GM23338 (cell line): ENCODE measurements at regions not wholly inside any gene's neighbourhood (a gene's known extent, or its start where the extent isn't known, plus 50 kb on each side); places are given as distances from the start of the nearest gene placed in this dataset.

Experiments used
- ATAC-seq: fragments of 200-7000 bp; cut with Tn5 transposase; 3 replicates; pipeline ENCODE4 v1.9.1; 2020
- DNase-seq: peaks from one replicate; pipeline ENCODE4 v3.0.0-alpha.2; 2015; ENCODE audit warnings: low spot score
- H2AFZ ChIP-seq: fragments of 200-600 bp; sonication (generic); 2 replicates; pipeline ENCODE4 v1.8.0; 2016; ENCODE audit warnings: antibody characterized with exemption, mild to moderate bottlenecking, moderate library complexity
- H3F3A ChIP-seq: fragments of 200-600 bp; sonication (generic); replicated peaks from 2 replicates; pipeline ENCODE4 v1.8.0; 2017; ENCODE audit warnings: antibody characterized with exemption, mixed run types, low read depth
- H3K27ac ChIP-seq: fragments of 200-600 bp; sonication (generic); 2 replicates; pipeline ENCODE4 v1.6.1; 2016; ENCODE audit warnings: low read depth
- H3K27me3 ChIP-seq: fragments of 200-600 bp; sonication (generic); 2 replicates; pipeline ENCODE4 v1.8.0; 2016; ENCODE audit warnings: mild to moderate bottlenecking, mixed run types, moderate library complexity; ENCODE audit not compliant: insufficient read depth
- H3K36me3 ChIP-seq: fragments of 200-600 bp; sonication (generic); 2 replicates; pipeline ENCODE4 v1.8.0; 2016; ENCODE audit warnings: mild to moderate bottlenecking; ENCODE audit not compliant: insufficient read depth
- H3K4me1 ChIP-seq: fragments of 200-600 bp; sonication (generic); 2 replicates; pipeline ENCODE4 v1.8.0; 2016; ENCODE audit warnings: mild to moderate bottlenecking, moderate library complexity; ENCODE audit not compliant: insufficient read depth
- H3K4me2 ChIP-seq: fragments of 200-600 bp; sonication (generic); 2 replicates; pipeline ENCODE4 v1.7.1; 2017; ENCODE audit warnings: mixed run types
- H3K4me3 ChIP-seq: fragments of 200-600 bp; sonication (generic); 2 replicates; pipeline ENCODE4 v1.6.1; 2016; ENCODE audit warnings: mixed run types
- H3K79me2 ChIP-seq: fragments of 200-600 bp; sonication (generic); replicated peaks from 2 replicates; pipeline ENCODE4 v1.8.0; 2017; ENCODE audit warnings: mild to moderate bottlenecking; ENCODE audit not compliant: insufficient read depth
- H3K9me2 ChIP-seq: fragments of 200-600 bp; sonication (generic); 2 replicates; pipeline ENCODE4 v1.8.0; 2017; ENCODE audit not compliant: insufficient read depth
- H4K20me1 ChIP-seq: fragments of 200-600 bp; sonication (generic); replicated peaks from 2 replicates; pipeline ENCODE4 v1.8.0; 2017; ENCODE audit warnings: mild to moderate bottlenecking; ENCODE audit not compliant: insufficient read depth
- H3K27ac Mint-ChIP-seq: 2 replicates; pipeline ENCODE4 v1.8.0; 2020; ENCODE audit warnings: inconsistent platforms, mild to moderate bottlenecking, moderate library complexity, mixed read lengths
- H3K27me3 Mint-ChIP-seq: 3 replicates; pipeline ENCODE4 v1.8.0; 2022; ENCODE audit warnings: low read depth, mild to moderate bottlenecking, moderate library complexity, mixed read lengths, inconsistent platforms; ENCODE audit not compliant: insufficient read depth, poor library complexity
- H3K36me3 Mint-ChIP-seq: 3 replicates; pipeline ENCODE4 v1.8.0; 2021; ENCODE audit warnings: low read depth, mild to moderate bottlenecking, inconsistent platforms, moderate library complexity, mixed read lengths
- H3K4me1 Mint-ChIP-seq: 3 replicates; pipeline ENCODE4 v1.8.0; 2020; ENCODE audit warnings: mild to moderate bottlenecking, inconsistent platforms, mixed read lengths
- H3K4me3 Mint-ChIP-seq: 3 replicates; pipeline ENCODE4 v1.8.0; 2021; ENCODE audit warnings: moderate library complexity, mild to moderate bottlenecking, inconsistent platforms, mixed read lengths
- H3K9me3 Mint-ChIP-seq: 3 replicates; pipeline ENCODE4 v1.8.0; 2020; ENCODE audit warnings: moderate library complexity, mild to moderate bottlenecking, inconsistent platforms, mixed read lengths
- CREB1 ChIP-seq: fragments of 250-450 bp; sonication (Bioruptor Pico); IDR thresholded peaks from 2 replicates; pipeline ENCODE4 v1.5.0; 2020; ENCODE audit warnings: low read depth, mild to moderate bottlenecking, moderate library complexity
- CTCF ChIP-seq, 2 experiments: fragments of 200-600 bp in 1 of 2; sonication (generic) in 1 of 2; conservative IDR thresholded peaks; 2 replicates each; pipeline versions ENCODE4 v1.5.1 to v1.6.1; 2016 to 2017; ENCODE audit warnings: antibody characterized with exemption in 2 of 2, low read depth in 2 of 2, mild to moderate bottlenecking in 2 of 2, moderate library complexity in 1 of 2
- ETS1 ChIP-seq: IDR thresholded peaks from 2 replicates; pipeline ENCODE4 v1.6.1; 2016; ENCODE audit warnings: antibody characterized with exemption
- EZH2 ChIP-seq: fragments of 200-600 bp; sonication (generic); IDR thresholded peaks from one replicate; pipeline ENCODE4 v1.8.0; 2017; ENCODE audit warnings: antibody characterized with exemption, mild to moderate bottlenecking, low read depth; ENCODE audit not compliant: unreplicated experiment
- EZH2phosphoT487 ChIP-seq: fragments of 200-600 bp; sonication (generic); IDR thresholded peaks from one replicate; pipeline ENCODE4 v1.8.1; 2018; ENCODE audit warnings: antibody characterized with exemption; ENCODE audit not compliant: unreplicated experiment
- JUNB ChIP-seq: IDR thresholded peaks from one replicate; pipeline ENCODE4 v1.6.1; 2016; ENCODE audit warnings: antibody characterized with exemption; ENCODE audit not compliant: unreplicated experiment
- NANOG ChIP-seq: IDR thresholded peaks from 2 replicates; pipeline ENCODE4 v1.6.1; 2016; ENCODE audit warnings: antibody characterized with exemption, borderline replicate concordance
- POLR2AphosphoS5 ChIP-seq: IDR thresholded peaks from 2 replicates; pipeline ENCODE4 v1.6.1; 2016; ENCODE audit warnings: antibody characterized with exemption, low read depth
- REST ChIP-seq: IDR thresholded peaks from one replicate; pipeline ENCODE4 v1.6.1; 2018; ENCODE audit warnings: antibody characterized with exemption; ENCODE audit not compliant: unreplicated experiment
- STAT1 ChIP-seq: IDR thresholded peaks from one replicate; pipeline ENCODE4 v1.6.1; 2016; ENCODE audit warnings: antibody characterized with exemption; ENCODE audit not compliant: unreplicated experiment
- ZNF114 ChIP-seq: fragments of 250-450 bp; sonication (Bioruptor Pico); IDR thresholded peaks from 2 replicates; pipeline ENCODE4 v1.5.0; 2020; ENCODE audit warnings: mild to moderate bottlenecking, moderate library complexity
- ZNF331 ChIP-seq: fragments of 250-450 bp; sonication (Bioruptor Pico); IDR thresholded peaks from 2 replicates; pipeline ENCODE4 v1.5.0; 2020; ENCODE audit warnings: low read depth, mild to moderate bottlenecking, moderate library complexity
- TF ChIP-seq, protein P1 (sequence below): fragments of 250-450 bp; sonication (Bioruptor Pico); IDR thresholded peaks from 2 replicates; pipeline ENCODE4 v1.5.0; 2020; ENCODE audit warnings: mild to moderate bottlenecking, moderate library complexity

DNA sequence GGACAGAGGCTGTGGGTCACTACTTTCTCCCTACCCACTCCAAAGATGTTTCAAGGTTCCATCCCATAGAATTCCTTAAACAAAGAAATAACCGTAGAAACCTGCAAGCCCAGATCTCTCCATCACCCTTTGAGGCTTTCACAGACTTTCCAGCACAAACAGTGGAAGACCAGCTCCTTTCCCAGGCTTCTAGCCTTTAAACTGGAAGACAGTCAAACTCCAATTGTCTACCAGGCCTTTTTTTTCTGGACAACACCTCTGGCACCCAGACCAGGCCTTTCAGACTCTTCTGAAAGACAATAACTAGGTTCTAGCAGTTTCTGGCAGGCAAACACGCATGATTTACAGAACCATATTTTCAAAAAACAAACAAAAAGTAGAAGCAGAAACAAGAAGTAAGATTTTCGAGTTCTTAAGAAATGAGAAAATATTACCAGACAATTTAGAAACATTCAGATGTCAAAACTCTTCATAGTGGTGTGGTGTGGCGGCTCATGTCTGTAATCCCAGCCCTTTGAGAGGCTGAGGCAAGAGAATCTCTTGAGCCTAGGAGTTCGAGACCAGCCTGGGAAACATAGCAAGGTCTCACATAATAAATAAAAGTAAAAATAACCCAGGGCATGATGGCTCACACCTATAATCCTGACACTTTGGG lies 73.0 kb upstream of the EPCAM start:
- Histone ChIP-seq H3K9me2 (peaks cover 8% of the 10 kb centered on the region; the same call in 1 of the 2 replicates), H3K79me2 (no peaks in the 10 kb centered on the region), H3K27me3 (no peaks in the 10 kb centered on the region), H3K4me2 (no peak overlapping the region), H2AFZ (no peak overlapping the region), H3K27ac (no peak overlapping the region), H3F3A (no peaks in the 10 kb centered on the region), H3K4me1 (peaks cover 23% of the 10 kb centered on the region), H4K20me1 (no peaks in the 10 kb centered on the region), H3K4me3 (no peak overlapping the region), H3K36me3 (no peaks in the 10 kb centered on the region)
- Mint-ChIP-seq H3K9me3 (no peaks in the 10 kb centered on the region), H3K27me3 (no peaks in the 10 kb centered on the region), H3K4me1 (peaks cover 26% of the 10 kb centered on the region), H3K36me3 (no peaks in the 10 kb centered on the region), H3K4me3 (no peak overlapping the region), H3K27ac (no peak overlapping the region)
- no peak for TF ChIP-seq REST
- no peak for TF ChIP-seq STAT1
- TF ChIP-seq EZH2 = no peak
- no peak for TF ChIP-seq ETS1
- TF ChIP-seq POLR2AphosphoS5 = no peak
- TF ChIP-seq ZNF331 (CRISPR knock-in tag) = no peak
- no peak for TF ChIP-seq ZNF114 (CRISPR knock-in tag)
- no peak for TF ChIP-seq EZH2phosphoT487
- TF ChIP-seq NANOG = no peak
- no peak for TF ChIP-seq CTCF (conservative IDR thresholded peaks at IDR 0.05; ENCODE audit: low read depth in 2 of 2)
- TF ChIP-seq, protein P1, sequence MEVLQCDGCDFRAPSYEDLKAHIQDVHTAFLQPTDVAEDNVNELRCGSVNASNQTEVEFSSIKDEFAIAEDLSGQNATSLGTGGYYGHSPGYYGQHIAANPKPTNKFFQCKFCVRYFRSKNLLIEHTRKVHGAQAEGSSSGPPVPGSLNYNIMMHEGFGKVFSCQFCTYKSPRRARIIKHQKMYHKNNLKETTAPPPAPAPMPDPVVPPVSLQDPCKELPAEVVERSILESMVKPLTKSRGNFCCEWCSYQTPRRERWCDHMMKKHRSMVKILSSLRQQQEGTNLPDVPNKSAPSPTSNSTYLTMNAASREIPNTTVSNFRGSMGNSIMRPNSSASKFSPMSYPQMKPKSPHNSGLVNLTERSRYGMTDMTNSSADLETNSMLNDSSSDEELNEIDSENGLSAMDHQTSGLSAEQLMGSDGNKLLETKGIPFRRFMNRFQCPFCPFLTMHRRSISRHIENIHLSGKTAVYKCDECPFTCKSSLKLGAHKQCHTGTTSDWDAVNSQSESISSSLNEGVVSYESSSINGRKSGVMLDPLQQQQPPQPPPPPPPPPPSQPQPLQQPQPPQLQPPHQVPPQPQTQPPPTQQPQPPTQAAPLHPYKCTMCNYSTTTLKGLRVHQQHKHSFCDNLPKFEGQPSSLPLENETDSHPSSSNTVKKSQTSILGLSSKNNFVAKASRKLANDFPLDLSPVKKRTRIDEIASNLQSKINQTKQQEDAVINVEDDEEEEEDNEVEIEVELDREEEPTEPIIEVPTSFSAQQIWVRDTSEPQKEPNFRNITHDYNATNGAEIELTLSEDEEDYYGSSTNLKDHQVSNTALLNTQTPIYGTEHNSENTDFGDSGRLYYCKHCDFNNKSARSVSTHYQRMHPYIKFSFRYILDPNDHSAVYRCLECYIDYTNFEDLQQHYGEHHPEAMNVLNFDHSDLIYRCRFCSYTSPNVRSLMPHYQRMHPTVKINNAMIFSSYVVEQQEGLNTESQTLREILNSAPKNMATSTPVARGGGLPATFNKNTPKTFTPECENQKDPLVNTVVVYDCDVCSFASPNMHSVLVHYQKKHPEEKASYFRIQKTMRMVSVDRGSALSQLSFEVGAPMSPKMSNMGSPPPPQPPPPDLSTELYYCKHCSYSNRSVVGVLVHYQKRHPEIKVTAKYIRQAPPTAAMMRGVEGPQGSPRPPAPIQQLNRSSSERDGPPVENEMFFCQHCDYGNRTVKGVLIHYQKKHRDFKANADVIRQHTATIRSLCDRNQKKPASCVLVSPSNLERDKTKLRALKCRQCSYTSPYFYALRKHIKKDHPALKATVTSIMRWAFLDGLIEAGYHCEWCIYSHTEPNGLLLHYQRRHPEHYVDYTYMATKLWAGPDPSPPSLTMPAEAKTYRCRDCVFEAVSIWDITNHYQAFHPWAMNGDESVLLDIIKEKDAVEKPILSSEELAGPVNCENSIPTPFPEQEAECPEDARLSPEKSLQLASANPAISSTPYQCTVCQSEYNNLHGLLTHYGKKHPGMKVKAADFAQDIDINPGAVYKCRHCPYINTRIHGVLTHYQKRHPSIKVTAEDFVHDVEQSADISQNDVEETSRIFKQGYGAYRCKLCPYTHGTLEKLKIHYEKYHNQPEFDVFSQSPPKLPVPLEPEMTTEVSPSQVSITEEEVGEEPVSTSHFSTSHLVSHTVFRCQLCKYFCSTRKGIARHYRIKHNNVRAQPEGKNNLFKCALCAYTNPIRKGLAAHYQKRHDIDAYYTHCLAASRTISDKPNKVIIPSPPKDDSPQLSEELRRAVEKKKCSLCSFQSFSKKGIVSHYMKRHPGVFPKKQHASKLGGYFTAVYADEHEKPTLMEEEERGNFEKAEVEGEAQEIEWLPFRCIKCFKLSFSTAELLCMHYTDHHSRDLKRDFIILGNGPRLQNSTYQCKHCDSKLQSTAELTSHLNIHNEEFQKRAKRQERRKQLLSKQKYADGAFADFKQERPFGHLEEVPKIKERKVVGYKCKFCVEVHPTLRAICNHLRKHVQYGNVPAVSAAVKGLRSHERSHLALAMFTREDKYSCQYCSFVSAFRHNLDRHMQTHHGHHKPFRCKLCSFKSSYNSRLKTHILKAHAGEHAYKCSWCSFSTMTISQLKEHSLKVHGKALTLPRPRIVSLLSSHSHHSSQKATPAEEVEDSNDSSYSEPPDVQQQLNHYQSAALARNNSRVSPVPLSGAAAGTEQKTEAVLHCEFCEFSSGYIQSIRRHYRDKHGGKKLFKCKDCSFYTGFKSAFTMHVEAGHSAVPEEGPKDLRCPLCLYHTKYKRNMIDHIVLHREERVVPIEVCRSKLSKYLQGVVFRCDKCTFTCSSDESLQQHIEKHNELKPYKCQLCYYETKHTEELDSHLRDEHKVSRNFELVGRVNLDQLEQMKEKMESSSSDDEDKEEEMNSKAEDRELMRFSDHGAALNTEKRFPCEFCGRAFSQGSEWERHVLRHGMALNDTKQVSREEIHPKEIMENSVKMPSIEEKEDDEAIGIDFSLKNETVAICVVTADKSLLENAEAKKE (CRISPR knock-in tag) = no peak
- no peak for TF ChIP-seq CREB1 (CRISPR knock-in tag)
- TF ChIP-seq JUNB = no peak
- DNase-seq (no peak), ATAC-seq (no peak)
